SW480 (cell line): ENCODE measurements at regions not wholly inside any gene's neighbourhood (a gene's known extent, or its start where the extent isn't known, plus 50 kb on each side); places are given as distances from the start of the nearest gene placed in this dataset.
"Not testable (repeated sequence)": the region's sequence is repeated elsewhere in the genome, so short reads cannot be mapped to it uniquely, and the experiment has no call there.

Source experiments
- DNase-seq: peaks from one replicate; pipeline ENCODE4 v3.0.0-alpha.2; 2016; ENCODE audit warnings: low spot score

DNA sequence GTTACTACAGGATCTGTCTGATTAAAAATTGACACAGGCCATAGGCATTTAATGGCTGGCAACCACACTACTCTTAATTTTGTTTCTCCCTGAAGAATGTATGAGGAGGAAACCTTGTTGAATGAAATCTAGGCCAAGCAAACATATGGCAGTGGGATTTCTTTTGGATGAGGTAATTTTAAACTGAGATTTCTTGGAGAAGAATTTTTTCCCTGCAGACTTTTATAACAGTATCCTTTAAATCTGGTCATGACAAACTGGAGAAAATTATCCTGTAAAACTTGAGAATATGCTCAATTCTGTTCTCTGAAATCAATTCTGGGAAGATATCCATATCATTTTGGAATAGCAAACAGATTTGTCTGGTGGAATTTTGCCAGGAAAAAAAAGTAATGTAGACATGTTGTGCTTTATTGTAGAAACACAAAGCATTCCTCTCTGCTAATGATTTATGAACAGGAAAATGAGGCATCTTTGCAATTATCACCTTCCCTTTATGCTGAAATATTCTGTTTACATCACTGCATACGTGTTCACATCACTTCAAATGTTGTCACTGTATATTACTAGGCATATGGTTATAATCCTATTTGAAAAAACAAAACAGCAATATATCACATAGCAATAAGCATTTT, 108.3 kb upstream of the ARSJ start:
- no peak for DNase-seq

DNA sequence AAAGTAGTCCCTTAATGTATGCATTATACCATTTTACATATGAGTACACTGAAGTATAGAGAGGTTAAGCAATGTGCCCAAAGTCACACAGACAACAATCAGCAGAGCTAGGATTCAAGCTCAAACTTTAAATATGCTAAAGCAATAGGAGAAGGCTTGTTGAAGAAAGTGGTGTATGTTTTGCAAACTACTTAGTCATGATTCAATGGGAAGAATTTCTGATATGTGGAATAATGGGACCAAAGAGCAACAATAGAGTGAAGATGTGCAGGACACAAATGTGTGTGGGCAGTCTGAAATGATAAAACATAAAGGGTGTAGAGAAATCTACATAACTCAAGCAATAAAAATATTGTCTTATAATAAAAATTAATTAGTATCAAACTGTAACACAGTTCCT, 109.0 kb upstream of the ARSJ start:
- DNase-seq: no peak

DNA sequence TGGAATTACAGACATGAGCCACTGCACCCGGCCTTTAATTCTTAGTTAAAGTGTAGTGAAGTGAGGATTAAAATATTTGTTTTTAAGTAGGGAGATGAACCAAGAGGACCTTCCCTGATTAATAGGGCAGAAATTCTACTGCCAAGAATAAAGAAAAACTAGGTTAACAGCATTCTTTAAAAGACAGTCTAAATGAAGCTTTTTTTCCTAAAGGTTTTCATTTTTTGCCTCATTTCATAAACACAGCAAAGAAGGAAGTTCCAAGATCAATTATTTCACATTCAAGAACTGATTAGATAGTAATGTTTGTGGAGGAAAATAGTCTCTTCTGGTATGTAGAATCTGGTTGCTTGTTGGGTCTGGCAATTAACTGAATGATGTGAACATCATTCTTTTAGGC, 112.1 kb upstream of the ARSJ start:
- no peak for DNase-seq

DNA sequence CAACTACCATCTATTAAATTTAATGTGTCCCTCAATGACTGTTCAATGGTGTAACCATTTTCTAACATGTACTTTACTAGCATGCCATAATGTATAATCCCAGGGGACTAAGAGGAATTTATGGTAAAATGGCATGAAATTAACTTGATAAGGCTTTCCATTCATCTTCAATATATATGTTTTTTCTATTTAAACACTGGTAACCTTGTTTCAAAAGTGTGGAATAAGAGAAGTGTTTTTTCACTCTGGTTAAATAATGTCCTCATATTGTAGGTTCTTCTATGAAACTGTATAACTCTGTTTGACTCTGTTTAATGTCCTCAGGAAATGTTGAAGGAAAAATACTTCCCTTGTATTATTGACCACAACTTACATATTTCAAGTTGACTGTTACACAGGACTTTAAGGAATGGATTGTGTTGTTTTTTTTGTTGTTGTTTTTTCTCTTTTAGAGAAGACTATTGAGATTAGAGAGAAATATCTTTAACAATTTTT, 113.8 kb upstream of the ARSJ start:
- DNase-seq: no peak

DNA sequence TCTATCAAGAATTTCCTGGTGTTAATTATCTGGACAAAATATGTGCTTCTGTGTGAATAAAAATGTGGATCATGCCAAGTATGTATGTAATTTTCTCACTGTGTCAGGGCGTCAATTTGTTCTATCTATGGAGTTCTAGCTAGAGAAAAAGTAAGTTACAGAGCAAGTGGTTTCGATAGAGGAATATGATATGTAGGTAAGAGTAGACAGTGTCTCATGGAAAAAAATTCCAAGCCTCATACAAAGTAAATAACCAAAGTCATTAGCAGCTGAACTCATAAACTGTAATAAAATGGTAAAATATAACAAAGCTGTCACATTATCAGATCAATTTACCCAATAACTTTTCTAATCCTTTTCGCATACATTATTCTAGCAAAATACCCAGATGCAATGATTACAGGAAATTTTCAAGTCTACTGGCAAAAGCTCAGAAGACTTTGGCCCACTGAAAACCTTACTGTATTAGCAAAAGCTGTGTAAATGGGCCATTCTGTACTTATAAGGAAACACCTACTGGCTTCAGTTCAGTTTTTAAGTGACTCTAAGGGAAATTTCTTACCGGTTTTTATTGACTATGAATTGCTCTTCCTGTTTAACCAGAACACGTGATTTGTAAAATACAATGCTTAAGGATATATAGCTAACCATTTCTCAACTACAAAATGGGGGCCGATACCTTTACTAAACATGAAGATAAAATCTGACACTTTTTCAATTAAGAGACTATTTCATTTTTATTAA, 121.0 kb upstream of the ARSJ start:
- no peak for DNase-seq

DNA sequence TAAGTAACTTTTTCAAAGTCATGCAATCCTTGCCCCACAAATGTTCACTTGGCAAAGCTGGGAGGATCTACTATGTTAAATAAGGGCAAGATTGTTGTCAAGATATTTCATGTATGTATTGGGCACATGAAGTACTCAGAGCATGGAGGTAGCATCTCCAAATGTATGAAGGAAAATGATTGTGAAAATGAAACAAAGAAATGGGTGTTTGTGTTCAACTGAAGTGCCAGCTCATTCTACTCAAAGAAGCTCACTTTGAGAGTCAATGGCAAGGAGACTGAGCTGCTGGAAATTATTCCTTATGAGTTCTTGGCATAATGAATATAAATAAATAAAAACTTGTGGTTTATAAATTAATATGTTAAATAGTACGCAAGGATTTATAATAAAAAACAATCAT, 124.5 kb upstream of the ARSJ start:
- no peak for DNase-seq

DNA sequence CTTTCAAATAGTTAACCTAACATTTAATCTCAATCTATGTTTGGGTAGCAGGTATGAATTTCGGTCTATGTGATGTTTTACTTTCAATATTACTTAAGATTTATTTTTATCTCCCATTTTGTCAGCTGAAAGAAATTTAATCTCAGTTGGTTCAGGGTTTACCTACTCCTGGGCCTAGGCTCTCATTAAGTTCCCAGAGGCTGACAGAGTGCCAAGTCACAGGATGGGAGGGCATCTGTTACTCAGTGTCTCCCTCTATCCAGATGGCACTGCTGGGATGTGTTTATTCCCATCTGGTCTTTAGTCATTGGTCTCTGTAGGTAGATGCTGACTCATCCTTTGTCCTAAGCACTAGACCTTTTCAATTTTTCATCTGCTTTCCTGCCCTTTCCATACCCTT, 129.4 kb upstream of the ARSJ start:
- DNase-seq: peak; percentile 0

DNA sequence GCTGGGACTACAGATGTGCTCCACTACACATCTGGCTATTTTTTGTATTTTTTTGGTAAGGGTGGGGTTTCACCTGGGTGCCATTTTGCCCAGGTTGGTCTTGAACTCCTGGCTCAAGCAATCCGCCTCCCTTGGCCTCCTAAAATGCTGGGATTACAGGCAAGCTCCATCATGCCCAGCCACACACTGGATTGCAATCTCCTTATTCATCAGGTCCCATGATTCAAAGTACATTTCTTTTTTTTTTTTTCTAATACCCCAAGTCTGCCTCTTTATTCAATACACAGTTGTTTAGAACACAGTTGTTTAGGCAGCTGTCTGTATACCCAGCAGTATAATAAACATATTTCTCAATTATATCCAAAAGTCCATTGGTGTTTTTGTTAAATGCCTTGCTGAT, 130.3 kb upstream of the ARSJ start:
- no peak for DNase-seq

DNA sequence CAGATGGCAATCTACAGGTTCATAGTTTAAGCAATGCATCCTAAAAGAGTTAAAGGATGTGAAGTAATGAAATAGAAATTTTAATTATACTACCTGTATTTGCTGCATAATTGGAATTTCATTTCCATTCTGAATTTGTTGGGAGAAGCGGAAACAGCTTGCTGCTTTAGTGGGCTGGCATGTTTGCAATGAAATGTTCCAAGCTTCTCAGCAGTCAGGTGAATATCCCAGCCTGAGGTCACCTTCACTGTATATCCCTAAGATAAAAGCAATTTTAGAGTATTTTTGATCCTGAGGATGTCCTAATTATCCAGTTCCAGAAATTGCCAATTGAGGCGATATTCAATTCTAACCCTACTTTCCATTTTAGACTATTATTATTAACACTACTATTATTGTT, 136.1 kb upstream of the ARSJ start:
- no peak for DNase-seq

DNA sequence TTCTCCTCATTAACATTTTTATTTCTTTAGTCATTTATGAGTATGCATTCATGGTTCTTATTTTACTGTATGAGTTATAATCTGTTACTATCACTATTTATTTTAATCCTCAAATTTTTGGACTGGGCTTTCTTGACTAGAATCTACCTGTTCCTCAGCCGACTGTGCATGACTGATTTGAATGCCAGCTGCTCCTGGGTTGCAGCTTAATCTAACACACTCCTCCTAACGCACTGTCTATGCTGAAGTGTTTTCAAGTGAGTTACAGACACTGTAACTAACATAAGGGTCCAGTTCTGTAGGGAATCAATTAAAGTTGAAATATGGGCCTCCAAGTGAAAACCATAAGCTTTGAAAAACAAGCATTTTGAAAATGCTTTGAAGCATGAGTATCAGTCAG, 137.4 kb upstream of the ARSJ start:
- no peak for DNase-seq

DNA sequence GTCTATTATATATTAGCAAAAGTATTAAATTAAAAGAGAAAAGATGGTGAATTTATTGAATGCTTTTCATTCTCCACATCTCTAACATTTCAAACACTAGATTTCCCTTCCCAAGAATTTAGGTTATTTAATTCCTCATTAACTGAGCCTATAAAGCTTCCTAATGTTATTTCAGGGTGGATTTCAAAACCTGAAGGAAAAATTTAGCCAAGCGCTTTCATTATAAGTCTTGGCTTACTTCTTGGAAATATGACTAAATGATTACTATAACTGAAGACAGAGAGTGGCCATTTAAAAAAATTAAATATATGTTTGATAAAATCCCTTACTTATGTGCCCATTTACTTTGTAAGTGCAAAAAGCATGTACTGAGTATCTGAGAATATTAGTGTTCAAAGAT, 141.8 kb upstream of the ARSJ start:
- DNase-seq: no peak

DNA sequence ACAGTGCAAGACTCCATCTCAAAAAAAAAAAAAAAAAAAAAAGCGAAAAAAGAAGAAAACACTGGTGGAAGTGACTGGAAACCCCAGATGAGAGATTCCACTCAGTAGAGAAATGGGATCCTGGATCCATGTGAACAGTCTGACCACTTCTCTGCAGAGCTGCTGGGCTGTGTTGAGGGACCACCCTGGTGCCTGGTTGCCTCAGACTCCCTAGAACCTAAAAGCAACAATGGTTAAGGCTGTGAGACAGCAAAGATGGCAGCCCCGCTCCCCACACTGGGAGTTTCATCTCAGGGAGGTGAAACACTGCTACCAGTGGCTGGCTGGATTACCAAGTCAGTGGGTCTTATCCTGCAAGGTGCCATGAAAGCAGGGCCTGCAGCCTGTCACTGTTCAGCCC, 152.8 kb upstream of the ARSJ start:
- no peak for DNase-seq

DNA sequence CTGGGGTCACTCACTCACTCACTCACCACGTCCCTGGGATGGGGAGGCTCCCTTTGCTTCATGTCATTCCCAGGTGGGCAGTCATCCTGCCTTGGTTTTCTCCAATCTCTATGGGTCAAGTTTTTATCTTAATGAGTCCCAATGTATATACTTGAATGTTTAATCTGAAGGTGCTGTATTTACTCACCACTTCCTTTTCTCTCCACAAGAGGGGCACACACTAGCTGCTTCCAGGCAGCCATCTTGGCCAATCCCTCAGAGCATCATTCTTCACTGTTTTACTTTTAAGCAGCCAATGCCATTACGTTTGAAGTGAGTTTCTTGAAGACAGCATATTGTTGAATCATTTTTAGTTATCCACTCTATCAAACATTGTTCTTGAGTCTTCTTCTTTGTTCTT, 153.4 kb upstream of the ARSJ start:
- peak; percentile 1 for DNase-seq

DNA sequence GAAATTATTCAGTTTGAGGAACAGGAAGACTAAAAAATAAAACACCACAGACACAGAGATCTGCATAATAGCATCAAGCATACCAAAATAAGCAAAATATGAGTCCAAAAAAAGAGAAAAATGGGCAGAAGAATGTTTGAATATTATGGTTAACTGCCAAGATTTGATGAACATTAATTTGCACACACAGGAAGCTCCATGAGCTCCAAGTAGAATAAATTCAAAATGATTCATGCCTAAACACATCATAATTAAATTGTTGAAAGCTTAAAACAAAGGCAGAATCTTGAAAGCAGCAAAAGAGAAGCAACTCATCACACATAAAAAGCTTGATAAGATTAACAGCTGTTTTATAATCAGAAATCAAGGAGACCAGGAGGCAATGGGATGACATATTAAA, 156.6 kb upstream of the ARSJ start:
- no peak for DNase-seq

DNA sequence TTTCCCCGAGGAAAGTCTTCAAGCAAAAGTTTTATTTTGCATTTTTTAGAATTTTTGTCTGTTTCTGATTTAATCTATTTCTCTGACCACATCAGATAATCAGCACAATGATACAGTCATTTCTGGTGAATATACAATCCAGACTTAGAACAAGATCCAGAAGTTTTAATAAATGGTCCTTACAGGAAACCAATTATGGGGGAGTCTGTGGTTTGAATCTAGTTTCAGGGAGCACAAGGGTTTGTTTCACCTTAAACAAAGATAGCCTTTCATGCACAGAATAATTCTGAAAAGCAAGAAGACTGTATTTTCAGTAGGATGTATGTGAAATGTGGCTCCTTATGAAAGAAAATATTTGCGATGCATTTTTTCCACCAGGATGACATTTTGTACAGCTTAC, 158.5 kb upstream of the ARSJ start:
- no peak for DNase-seq

DNA sequence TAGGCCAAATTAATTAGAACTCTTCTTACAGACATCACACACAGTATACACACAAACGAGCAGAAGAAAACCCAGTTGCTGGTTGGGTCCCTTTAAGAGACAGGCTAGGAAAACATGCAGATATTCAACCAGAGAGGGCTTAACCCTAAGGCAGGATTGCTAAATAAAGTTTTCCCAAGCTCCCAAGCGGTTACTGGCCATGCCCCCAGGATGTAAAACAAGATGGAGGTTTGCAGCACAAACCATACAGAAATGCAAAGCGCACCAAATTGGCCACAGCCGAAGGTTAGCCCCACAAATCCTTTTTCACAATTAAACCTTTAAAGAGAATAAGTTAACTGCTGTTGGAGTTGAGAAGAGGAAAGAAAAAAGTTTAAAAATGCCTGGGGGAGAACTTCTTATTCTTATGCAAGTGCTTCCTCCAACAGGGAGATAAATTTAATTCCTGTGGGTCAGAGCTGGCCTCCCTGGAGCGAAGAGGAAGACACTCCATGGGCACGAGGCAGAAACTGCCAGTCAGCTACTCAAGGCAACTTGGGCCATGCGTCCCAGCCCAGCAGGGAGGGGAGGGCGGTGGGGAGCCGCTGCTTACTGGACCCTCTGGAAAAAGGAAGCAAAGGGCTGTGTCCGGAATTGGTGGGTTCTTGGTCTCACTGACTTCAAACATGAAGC, 167.6 kb upstream of the ARSJ start:
- no peak for DNase-seq

DNA sequence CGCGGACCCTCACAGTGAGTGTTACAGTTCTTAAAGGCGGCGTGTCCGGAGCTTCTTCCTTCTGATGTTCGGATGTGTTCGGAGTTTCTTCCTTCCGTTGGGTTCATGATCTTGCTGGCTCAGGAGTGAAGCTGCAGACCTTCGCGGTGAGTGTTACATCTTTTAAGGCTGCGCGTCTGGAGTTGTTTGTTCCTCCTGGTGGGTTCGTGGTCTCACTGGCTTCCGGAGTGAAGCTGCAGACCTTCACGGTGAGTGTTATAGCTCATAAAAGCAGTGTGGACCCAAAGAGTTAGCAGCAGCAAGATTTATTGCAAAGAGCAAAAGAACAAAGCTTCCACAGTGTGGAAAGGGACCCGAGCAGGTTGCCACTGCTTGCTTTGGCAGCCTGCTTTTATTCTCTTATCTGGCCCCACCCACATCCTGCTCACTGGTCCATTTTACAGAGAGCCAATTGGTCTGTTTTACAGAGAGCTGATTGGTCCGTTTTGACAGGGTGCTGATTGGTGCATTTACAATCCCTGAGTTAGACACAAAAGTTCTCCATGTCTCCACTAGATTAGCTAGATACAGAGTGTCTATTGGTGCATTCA, 168.3 kb upstream of the ARSJ start:
- not testable (repeated sequence) for DNase-seq

DNA sequence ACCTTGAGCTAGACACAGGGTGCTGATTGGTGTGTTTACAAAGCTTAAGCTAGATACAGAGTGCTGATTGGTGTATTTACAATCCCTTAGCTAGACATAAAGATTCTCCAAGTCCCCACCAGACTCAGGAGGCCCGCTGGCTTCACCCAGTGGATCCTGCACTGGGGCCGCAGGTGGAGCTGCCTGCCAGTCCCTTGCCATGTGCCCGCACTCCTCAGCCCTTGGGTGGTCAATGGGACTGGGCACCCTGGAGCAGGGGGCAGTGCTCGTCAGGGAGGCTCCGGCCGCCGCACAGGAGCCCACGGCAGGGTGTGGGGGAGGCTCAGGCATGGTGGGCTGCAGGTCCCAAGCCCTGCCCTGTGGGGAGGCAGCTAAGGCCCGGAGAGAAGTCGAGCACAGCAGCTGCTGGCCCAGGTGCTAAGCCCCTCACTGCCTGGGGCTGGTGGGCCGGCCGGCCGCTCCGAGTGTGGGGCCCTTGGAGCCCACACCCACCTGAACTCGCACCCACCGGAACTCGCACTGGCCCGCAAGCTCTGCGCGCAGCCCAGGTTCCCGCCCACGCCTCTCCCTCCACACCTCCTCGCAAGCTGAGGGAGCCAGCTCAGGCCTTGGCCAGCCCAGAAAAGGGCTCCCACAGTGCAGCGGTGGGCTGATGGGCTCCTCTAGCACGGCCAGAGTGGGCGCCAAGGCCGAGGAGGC, 169.1 kb upstream of the ARSJ start:
- DNase-seq: not testable (repeated sequence)

DNA sequence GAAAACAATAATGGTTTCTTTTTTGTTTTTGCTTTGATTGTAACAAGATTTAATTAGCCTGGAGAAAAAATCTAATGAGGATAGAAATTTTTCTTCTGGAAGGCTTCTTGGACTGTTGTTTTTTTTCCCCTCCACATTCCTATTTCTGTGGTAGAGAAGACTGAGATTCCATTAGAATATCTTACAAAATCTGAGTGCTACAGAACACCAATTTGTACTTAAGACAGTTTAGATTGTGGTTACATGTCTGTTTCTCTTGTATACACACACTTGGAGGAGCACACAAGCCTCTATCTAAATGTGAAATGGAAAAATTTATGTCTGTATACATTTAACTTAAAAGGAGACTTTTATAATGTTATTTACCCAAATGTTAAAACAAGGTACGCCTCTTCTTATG, 176.9 kb upstream of the ARSJ start:
- DNase-seq: no peak

DNA sequence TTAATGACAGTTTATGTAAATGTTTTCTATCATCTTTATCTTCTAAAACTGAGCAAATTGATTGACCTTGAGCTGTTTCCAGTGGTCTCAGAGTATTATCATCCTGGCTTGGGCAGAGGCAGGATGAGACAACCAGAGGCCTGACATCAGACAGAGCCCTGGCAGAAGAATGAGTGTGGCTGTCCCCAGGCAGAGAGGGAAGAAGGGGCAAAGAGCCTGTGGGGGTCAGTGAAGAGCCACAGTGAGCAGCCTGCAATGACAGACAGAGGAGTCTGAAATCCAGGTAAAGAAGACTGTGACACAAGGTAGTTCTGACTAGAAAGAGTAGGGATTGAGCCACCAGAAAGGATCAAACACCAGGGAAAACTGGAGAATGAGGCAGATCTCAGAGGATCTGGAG, 182.4 kb upstream of the ARSJ start:
- DNase-seq: no peak

DNA sequence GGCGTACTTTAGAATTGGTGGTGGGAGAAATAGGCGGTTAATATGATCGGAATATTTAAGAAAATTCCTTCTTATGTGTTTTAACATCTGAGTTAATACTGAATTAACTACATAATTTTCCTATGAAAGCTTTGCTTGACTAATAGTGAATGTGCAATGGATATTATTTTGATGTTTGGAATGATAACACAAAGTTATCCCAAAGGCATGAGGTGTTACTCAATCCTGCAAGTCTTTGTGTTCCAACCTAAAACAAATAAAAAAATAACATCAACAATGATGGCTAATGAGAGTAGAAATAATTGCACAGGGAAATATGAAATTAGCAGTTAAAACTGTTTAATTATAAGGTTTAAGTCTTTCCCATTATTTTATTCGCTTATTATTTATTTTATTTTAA, 183.6 kb upstream of the ARSJ start:
- DNase-seq: no peak

DNA sequence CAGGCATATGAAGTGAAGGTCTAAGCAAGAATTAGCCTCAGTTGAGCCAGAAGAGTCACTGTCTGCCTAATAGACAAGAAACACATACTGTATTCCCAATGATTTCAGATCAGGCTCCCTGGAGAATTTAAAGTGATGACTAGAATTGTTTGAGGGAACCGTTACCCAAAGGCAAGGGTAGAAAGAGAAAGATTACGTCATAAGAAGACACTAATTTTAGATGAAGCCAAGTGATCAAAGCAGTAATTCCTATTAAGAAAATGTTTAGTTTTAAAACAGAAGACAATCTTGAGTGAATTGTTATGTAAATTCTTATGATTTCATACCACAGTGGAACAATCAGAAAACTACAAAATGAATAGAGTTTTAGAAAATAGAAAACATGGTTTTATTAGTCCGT, 194.5 kb upstream of the ARSJ start:
- DNase-seq: no peak
